ELF-1 (cell line): ENCODE measurements at regions not wholly inside any gene's neighbourhood (a gene's known extent, or its start where the extent isn't known, plus 50 kb on each side); places are given as distances from the start of the nearest gene placed in this dataset.

Source experiments
- DNase-seq: peaks from one replicate; pipeline ENCODE4 v3.0.0-alpha.2; 2016; ENCODE audit warnings: low read depth, low spot score

GRCh38 chr7:45974540-45975360 is 53.7 kb upstream of the IGFBP3 start:
- DNase-seq = no peak

GRCh38 chr7:45973725-45974532 is 52.9 kb upstream of the IGFBP3 start:
- DNase-seq = no peak

GRCh38 chr7:45972629-45973312 is 51.7 kb upstream of the IGFBP3 start:
- DNase-seq = no peak

- no peak for DNase-seq
Measured at GRCh38 chr7:45971661-45972175, 50.6 kb upstream of the IGFBP3 start.

- DNase-seq = no peak
Measured at GRCh38 chr7:45971171-45971570, 50.1 kb upstream of the IGFBP3 start.
